H1 (cell line): ENCODE measurements at regions not wholly inside any gene's neighbourhood (a gene's known extent, or its start where the extent isn't known, plus 50 kb on each side); places are given as distances from the start of the nearest gene placed in this dataset.
"Not testable (repeated sequence)": the region's sequence is repeated elsewhere in the genome, so short reads cannot be mapped to it uniquely, and the experiment has no call there.

ENCODE experiments used
- CTCF ChIA-PET: fragments of 300-600 bp; sonication (Branson Sonifier 250); formaldehyde crosslinking; loops from one replicate; lab custom pipeline; 2021; ENCODE audit not compliant: partially characterized antibody; lab: Charles Lee
- POLR2A ChIA-PET: fragments of 300-600 bp; sonication (Branson Sonifier 250); formaldehyde crosslinking; loops from one replicate; lab custom pipeline; 2021; ENCODE audit warnings: inconsistent platforms; ENCODE audit not compliant: partially characterized antibody; lab: Charles Lee
- DNase-seq, 2 experiments: peaks; one replicate each; pipeline versions ENCODE4 v3.0.0 to v3.0.0-alpha.2; 2010 to 2022; ENCODE audit warnings: low spot score in 2 of 2, low read depth in 1 of 2, mixed read lengths in 1 of 2
- FAIRE-seq: peaks from 2 replicates; lab custom pipeline; 2011; peaks lifted over from hg19 to GRCh38; lab: Jason Lieb, UNC
- H2AFZ ChIP-seq: 2 replicates; pipeline ENCODE4 v1.8.1; 2012; ENCODE audit warnings: low read length, inconsistent platforms
- H2AK5ac ChIP-seq: 2 replicates; pipeline ENCODE4 v1.6.1; 2013; ENCODE audit warnings: low read depth, low read length
- H2BK120ac ChIP-seq: replicated peaks from 2 replicates; pipeline ENCODE3; 2013; ENCODE audit warnings: low read depth, low read length, inconsistent platforms
- H2BK12ac ChIP-seq: 2 replicates; pipeline ENCODE4 v1.6.1; 2013; ENCODE audit warnings: low read depth, low read length
- H2BK15ac ChIP-seq: 2 replicates; pipeline ENCODE4 v1.6.1; 2013; ENCODE audit warnings: low read length
- H2BK20ac ChIP-seq: 2 replicates; pipeline ENCODE4 v1.6.1; 2013; ENCODE audit warnings: low read length
- H2BK5ac ChIP-seq: 2 replicates; pipeline ENCODE4 v1.6.1; 2013; ENCODE audit warnings: low read depth, low read length
- H3K14ac ChIP-seq: 2 replicates; pipeline ENCODE4 v1.6.1; 2013; ENCODE audit warnings: inconsistent platforms; ENCODE audit not compliant: insufficient read length
- H3K18ac ChIP-seq: 2 replicates; pipeline ENCODE4 v1.6.1; 2013; ENCODE audit warnings: low read length; ENCODE audit errors: extremely low read depth
- H3K23ac ChIP-seq: 2 replicates; pipeline ENCODE4 v1.6.1; 2013; ENCODE audit warnings: inconsistent platforms; ENCODE audit not compliant: insufficient read length
- H3K23me2 ChIP-seq: 2 replicates; pipeline ENCODE4 v1.6.1; 2013; ENCODE audit warnings: low read depth, low read length
- H3K27ac ChIP-seq: 2 replicates; pipeline ENCODE4 v1.6.1; 2011; ENCODE audit warnings: low read depth, low read length, inconsistent platforms
- H3K27me3 ChIP-seq, 4 experiments: replicated peaks in 1 of 4; 1 replicate in 1 of 4; 2 replicates in 3 of 4; pipeline versions ENCODE4 v1.6.1 to v1.8.1; 2011 to 2013; ENCODE audit warnings: low read length in 3 of 4, mild to moderate bottlenecking in 3 of 4, inconsistent platforms in 2 of 4, mixed read lengths in 2 of 4, moderate library complexity in 1 of 4; ENCODE audit not compliant: control insufficient read depth in 3 of 4, insufficient read depth in 3 of 4; ENCODE audit errors: extremely low read depth in 1 of 4
- H3K36me3 ChIP-seq, 4 experiments: 2 replicates each; pipeline versions ENCODE4 v1.6.1 to v1.8.1; 2011 to 2013; ENCODE audit warnings: mild to moderate bottlenecking in 4 of 4, low read length in 3 of 4, moderate library complexity in 2 of 4, control low read depth in 1 of 4, inconsistent platforms in 1 of 4; ENCODE audit not compliant: insufficient read depth in 4 of 4, control insufficient read depth in 2 of 4
- H3K4ac ChIP-seq: replicated peaks from 2 replicates; pipeline ENCODE3; 2013; ENCODE audit warnings: low read length, low read depth, mixed read lengths, inconsistent platforms; ENCODE audit not compliant: insufficient read length
- H3K4me1 ChIP-seq, 4 experiments: replicated peaks in 1 of 4; 1 replicate in 1 of 4; 2 replicates in 3 of 4; pipeline versions ENCODE4 v1.6.1 to v1.8.1; 2011 to 2013; ENCODE audit warnings: low read length in 3 of 4, inconsistent platforms in 2 of 4, mixed read lengths in 1 of 4; ENCODE audit not compliant: insufficient read depth in 4 of 4, control insufficient read depth in 3 of 4
- H3K4me2 ChIP-seq, 2 experiments: 2 replicates each; pipeline versions ENCODE4 v1.6.1 to v1.8.1; 2011 to 2013; ENCODE audit warnings: low read depth in 2 of 2, low read length in 2 of 2, control low read depth in 1 of 2, inconsistent platforms in 1 of 2, mild to moderate bottlenecking in 1 of 2; ENCODE audit not compliant: insufficient read depth in 1 of 2
- H3K4me3 ChIP-seq, 4 experiments: fragments of 200-600, 300-600 bp in 1 of 4; sonication (generic), shearing (Covaris generic), sonication (Bioruptor Twin) in 1 of 4; 2 replicates each; pipeline versions ENCODE4 v1.5.1 to v1.8.1; 2011 to 2016; ENCODE audit warnings: low read length in 4 of 4, low read depth in 3 of 4, control low read depth in 2 of 4, inconsistent platforms in 2 of 4, mild to moderate bottlenecking in 2 of 4, mixed read lengths in 1 of 4, moderate library complexity in 1 of 4; ENCODE audit not compliant: insufficient read depth in 2 of 4; ENCODE audit errors: extremely low read depth in 1 of 4
- H3K56ac ChIP-seq: replicated peaks from 2 replicates; pipeline ENCODE3; 2013; ENCODE audit warnings: low read depth, mild to moderate bottlenecking, mixed read lengths, low read length, inconsistent platforms; ENCODE audit not compliant: insufficient read length
- H3K79me1 ChIP-seq: 2 replicates; pipeline ENCODE4 v1.6.1; 2013; ENCODE audit warnings: low read depth, low read length, control low read depth
- H3K79me2 ChIP-seq, 2 experiments: 2 replicates each; pipeline versions ENCODE4 v1.6.1 to v1.8.1; 2012 to 2013; ENCODE audit warnings: low read length in 2 of 2, mild to moderate bottlenecking in 2 of 2, inconsistent platforms in 1 of 2; ENCODE audit not compliant: insufficient read depth in 2 of 2, control insufficient read depth in 1 of 2
- H3K9ac ChIP-seq, 4 experiments: replicated peaks in 1 of 4; 1 replicate in 1 of 4; 2 replicates in 3 of 4; pipeline versions ENCODE4 v1.6.1 to v1.8.1; 2011 to 2013; ENCODE audit warnings: low read depth in 3 of 4, low read length in 3 of 4, control low read depth in 2 of 4, mild to moderate bottlenecking in 2 of 4, moderate library complexity in 2 of 4, inconsistent platforms in 1 of 4; ENCODE audit errors: extremely low read depth in 1 of 4
- H3K9me3 ChIP-seq, 2 experiments: 2 replicates each; pipeline versions ENCODE4 v1.6.1 to v1.8.1; 2012 to 2013; ENCODE audit warnings: mild to moderate bottlenecking in 2 of 2, moderate library complexity in 2 of 2, control low read depth in 1 of 2, inconsistent platforms in 1 of 2, low read depth in 1 of 2, low read length in 1 of 2, mixed read lengths in 1 of 2; ENCODE audit not compliant: insufficient read depth in 2 of 2
- H4K20me1 ChIP-seq, 2 experiments: replicated peaks in 1 of 2; 2 replicates each; pipeline versions ENCODE3 to v1.8.1; 2011 to 2013; ENCODE audit warnings: inconsistent platforms in 2 of 2, low read length in 2 of 2, mild to moderate bottlenecking in 1 of 2; ENCODE audit not compliant: insufficient read depth in 2 of 2, control insufficient read depth in 1 of 2
- H4K5ac ChIP-seq: 2 replicates; pipeline ENCODE4 v1.6.1; 2013; ENCODE audit warnings: low read length, low read depth, mixed read lengths, inconsistent platforms; ENCODE audit not compliant: insufficient read length
- H4K8ac ChIP-seq: 2 replicates; pipeline ENCODE4 v1.8.0; 2013; ENCODE audit warnings: mild to moderate bottlenecking, moderate library complexity, low read length, inconsistent platforms; ENCODE audit not compliant: insufficient read depth; ENCODE audit errors: extremely low read depth
- H4K91ac ChIP-seq: replicated peaks from 2 replicates; pipeline ENCODE3; 2013; ENCODE audit warnings: low read length, mixed read lengths, inconsistent platforms; ENCODE audit not compliant: insufficient read length
- WGBS, 2 experiments: shearing (Covaris generic) in 1 of 2; methylation state at CpG; one replicate each; pipeline versions ENCODE4 v1.1.6 to v1.1.7; 2013 to 2015; ENCODE audit warnings: low lambda C conversion rate in 2 of 2, mixed read lengths in 2 of 2, inconsistent platforms in 1 of 2, low coverage in 1 of 2, missing lambda C conversion rate in 1 of 2; ENCODE audit not compliant: insufficient replicate concordance in 2 of 2, insufficient coverage in 1 of 2, insufficient read length in 1 of 2; ENCODE audit errors: extremely low coverage in 1 of 2, missing lambda C conversion rate in 1 of 2; 5-methylcytosine and 5-hydroxymethylcytosine counted together

DNA sequence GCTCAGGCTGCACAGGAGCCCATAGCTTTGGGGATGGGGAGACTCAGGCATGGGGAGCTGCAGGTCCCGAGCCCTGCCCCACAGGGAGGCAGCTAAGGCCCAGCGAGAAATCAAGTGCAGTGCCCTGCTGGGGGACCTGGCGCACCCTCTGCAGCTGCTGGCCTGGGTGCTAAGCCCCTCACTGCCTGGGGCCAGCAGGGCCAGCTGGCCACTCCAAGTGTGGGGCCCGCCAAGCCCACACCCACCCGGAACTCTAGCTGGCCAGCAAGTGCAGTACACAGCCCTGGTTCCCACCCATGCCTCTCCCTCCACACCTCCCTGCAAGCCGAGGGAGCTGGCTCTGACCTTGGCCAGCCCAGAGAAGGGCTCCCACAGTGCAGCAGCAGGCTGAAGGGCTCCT lies 268.7 kb upstream of the LRRC4C start:
- H4K91ac ChIP-seq, H3K4me1 ChIP-seq, DNase-seq, H3K14ac ChIP-seq, FAIRE-seq, H3K4me3 ChIP-seq, H2AFZ ChIP-seq, H4K20me1 ChIP-seq, H3K79me1 ChIP-seq, H2BK120ac ChIP-seq, H4K8ac ChIP-seq, H3K4ac ChIP-seq, H2AK5ac ChIP-seq, H3K23ac ChIP-seq, H3K27ac ChIP-seq, H4K5ac ChIP-seq, H3K79me2 ChIP-seq, H2BK12ac ChIP-seq, H3K9ac ChIP-seq, H2BK20ac ChIP-seq, H3K23me2 ChIP-seq, POLR2A ChIA-PET, H3K36me3 ChIP-seq, H3K56ac ChIP-seq, H2BK15ac ChIP-seq, H3K27me3 ChIP-seq, H3K18ac ChIP-seq, H3K4me2 ChIP-seq, H3K9me3 ChIP-seq, H2BK5ac ChIP-seq: not testable (repeated sequence)
- 94% methylated on average over 6 of the region's 6 CpGs; no CpG with 5 or more reads in 1 of the 2 experiments for WGBS, 2 experiments
- CTCF ChIA-PET: interaction anchor here (0.9 kb wide), 1 partner anchor 117 kb away, joined by 4 read pairs; no protein-coding TSS in a partner anchor
